Natural killer cell (primary cell): ENCODE measurements at regions not wholly inside any gene's neighbourhood (a gene's known extent, or its start where the extent isn't known, plus 50 kb on each side); places are given as distances from the start of the nearest gene placed in this dataset.

ENCODE experiments used
- ATAC-seq, 3 donors: fragments of 150-1000 bp in 2 of 3; fragments of 200-7000 bp in 1 of 3; cut with Tn5 transposase; 1 replicate in 1 of 3; 2 replicates in 2 of 3; pipeline ENCODE4 v1.10.0; 2021; ENCODE audit warnings: mild to moderate bottlenecking in 2 of 3, moderate library complexity in 2 of 3
- DNase-seq, 2 donors: peaks; one replicate each; pipeline versions ENCODE4 v3.0.0 to v3.0.0-alpha.2; 2013 to 2021; ENCODE audit warnings: mixed read lengths in 1 of 2
- H3K27ac ChIP-seq: one replicate; pipeline ENCODE4 v1.5.1; 2013; ENCODE audit warnings: mild to moderate bottlenecking, low read length
- H3K27me3 ChIP-seq: one replicate; pipeline ENCODE4 v1.6.1; 2013; ENCODE audit warnings: low read length; ENCODE audit not compliant: control insufficient read depth, insufficient read depth
- H3K36me3 ChIP-seq: one replicate; pipeline ENCODE4 v1.6.1; 2013; ENCODE audit warnings: low read length; ENCODE audit not compliant: control insufficient read depth, insufficient read depth
- H3K4me1 ChIP-seq: one replicate; pipeline ENCODE4 v1.6.1; 2013; ENCODE audit warnings: low read length; ENCODE audit not compliant: control insufficient read depth, insufficient read depth
- H3K4me3 ChIP-seq: one replicate; pipeline ENCODE4 v1.5.1; 2013; ENCODE audit warnings: low read length
- H3K9me3 ChIP-seq: one replicate; pipeline ENCODE4 v1.6.1; 2013; ENCODE audit warnings: low read length; ENCODE audit not compliant: control insufficient read depth, insufficient read depth
- H3K27ac Mint-ChIP-seq, 2 donors: one replicate each; pipeline ENCODE4 v1.8.0; 2022; ENCODE audit warnings: mild to moderate bottlenecking in 2 of 2, mixed read lengths in 2 of 2, moderate library complexity in 1 of 2
- H3K27me3 Mint-ChIP-seq, 2 donors: one replicate each; pipeline ENCODE4 v1.8.0; 2022; ENCODE audit warnings: low read depth in 2 of 2, mixed read lengths in 2 of 2
- H3K36me3 Mint-ChIP-seq: one replicate; pipeline ENCODE4 v1.8.0; 2022; ENCODE audit warnings: mixed read lengths
- H3K4me1 Mint-ChIP-seq, 2 donors: one replicate each; pipeline ENCODE4 v1.8.0; 2022; ENCODE audit warnings: mixed read lengths in 2 of 2
- H3K4me3 Mint-ChIP-seq: one replicate; pipeline ENCODE4 v1.8.0; 2022; ENCODE audit warnings: mild to moderate bottlenecking, moderate library complexity, mixed read lengths
- H3K9me3 Mint-ChIP-seq, 2 donors: one replicate each; pipeline ENCODE4 v1.8.0; 2022; ENCODE audit warnings: mixed read lengths in 2 of 2
- CTCF ChIP-seq: fragments of 200-600 bp; IDR thresholded peaks from one replicate; pipeline ENCODE4 v1.8.0; 2022; ENCODE audit warnings: antibody characterized with exemption
- WGBS: methylation state at CpG from one replicate; pipeline ENCODE4 v1.1.7; 2013; ENCODE audit warnings: missing lambda C conversion rate; ENCODE audit not compliant: insufficient coverage; 5-methylcytosine and 5-hydroxymethylcytosine counted together
- intact Hi-C: fragments of 100-400 bp; cut with micrococcal nuclease; formaldehyde crosslinking; loops from one replicate; pipeline ENCODE4 v1.14.2; 2022

- H3K27me3 Mint-ChIP-seq = peaks cover 0 to 7% of the 10 kb centered on the region in 2 donors
- H3K9me3 ChIP-seq = no peaks in the 10 kb centered on the region
- no peaks in the 10 kb centered on the region for H3K27me3 ChIP-seq
- ATAC-seq = no peak
- WGBS = no CpG with 5 or more reads among the region's 1 CpG
- no peaks in the 10 kb centered on the region for H3K36me3 ChIP-seq
- no peaks in the 10 kb centered on the region for H3K4me1 ChIP-seq
- no peak for DNase-seq
- H3K27ac Mint-ChIP-seq = no peak overlapping the region
- H3K9me3 Mint-ChIP-seq = peaks cover 0 to 2% of the 10 kb centered on the region in 2 donors
- H3K27ac ChIP-seq = no peak overlapping the region
- no peak overlapping the region for H3K4me3 Mint-ChIP-seq
- H3K4me3 ChIP-seq = no peak overlapping the region
- intact Hi-C loops = loop anchor here (10.0 kb wide), 1 partner anchor 64 kb away; no protein-coding TSS in a partner anchor
- H3K36me3 Mint-ChIP-seq = no peaks in the 10 kb centered on the region
- TF ChIP-seq CTCF = no peak
- no peaks in the 10 kb centered on the region for H3K4me1 Mint-ChIP-seq
Measured at GRCh38 chr9:111258875-111259271, 71.2 kb downstream of the OR2K2 start.

GRCh38 chr9:111258209-111258874, 71.7 kb downstream of the OR2K2 start:
- intact Hi-C loops = loop anchor here (10.0 kb wide), 1 partner anchor 64 kb away; no protein-coding TSS in a partner anchor
- Histone ChIP-seq H3K36me3 (no peaks in the 10 kb centered on the region), H3K4me3 (no peak overlapping the region), H3K9me3 (no peaks in the 10 kb centered on the region), H3K4me1 (no peaks in the 10 kb centered on the region), H3K27ac (no peak overlapping the region), H3K27me3 (no peaks in the 10 kb centered on the region)
- 63% methylated on average over 1 of the region's 1 CpG for WGBS
- Mint-ChIP-seq H3K4me1 (no peaks in the 10 kb centered on the region), H3K27me3 (peaks cover 0 to 7% of the 10 kb centered on the region in 2 donors), H3K36me3 (no peaks in the 10 kb centered on the region), H3K9me3 (peaks cover 0 to 2% of the 10 kb centered on the region in 2 donors), H3K27ac (no peak overlapping the region), H3K4me3 (no peak overlapping the region)
- TF ChIP-seq CTCF = no peak
- ATAC-seq = no peak
- no peak for DNase-seq

- no peak for ATAC-seq
- WGBS = 88% methylated on average over 4 of the region's 4 CpGs
- peaks cover 0 to 7% of the 10 kb centered on the region in 2 donors for H3K27me3 Mint-ChIP-seq
Measured at GRCh38 chr9:111253742-111254437, 76.1 kb downstream of the OR2K2 start.

More at GRCh38 chr9:111253742-111254437, 76.1 kb downstream of the OR2K2 start:
- Mint-ChIP-seq H3K4me1 (no peaks in the 10 kb centered on the region), H3K9me3 (no peaks in the 10 kb centered on the region), H3K36me3 (no peaks in the 10 kb centered on the region), H3K4me3 (no peak overlapping the region), H3K27ac (no peak overlapping the region)
- Histone ChIP-seq H3K27me3 (no peaks in the 10 kb centered on the region), H3K9me3 (no peaks in the 10 kb centered on the region), H3K36me3 (no peaks in the 10 kb centered on the region), H3K4me3 (no peak overlapping the region), H3K4me1 (no peaks in the 10 kb centered on the region), H3K27ac (no peak overlapping the region)
- DNase-seq = no peak
- TF ChIP-seq CTCF = no peak
- intact Hi-C loops = loop anchor here (10.0 kb wide), 1 partner anchor 59 kb away; no protein-coding TSS in a partner anchor
